NCI-H748 treated with DMSO at 0.1 percent for 48 hours (cell line): ENCODE measurements at regions not wholly inside any gene's neighbourhood (a gene's known extent, or its start where the extent isn't known, plus 50 kb on each side); places are given as distances from the start of the nearest gene placed in this dataset.

Source experiments
- DNase-seq: peaks from one replicate; lab custom pipeline; 2025; lab: John Stamatoyannopoulos, UW

- DNase-seq, result peak; percentile 9
These were observed 325.6 kb downstream of the UBE3D start for GRCh38 chr6:82740072-82740471.

DNA sequence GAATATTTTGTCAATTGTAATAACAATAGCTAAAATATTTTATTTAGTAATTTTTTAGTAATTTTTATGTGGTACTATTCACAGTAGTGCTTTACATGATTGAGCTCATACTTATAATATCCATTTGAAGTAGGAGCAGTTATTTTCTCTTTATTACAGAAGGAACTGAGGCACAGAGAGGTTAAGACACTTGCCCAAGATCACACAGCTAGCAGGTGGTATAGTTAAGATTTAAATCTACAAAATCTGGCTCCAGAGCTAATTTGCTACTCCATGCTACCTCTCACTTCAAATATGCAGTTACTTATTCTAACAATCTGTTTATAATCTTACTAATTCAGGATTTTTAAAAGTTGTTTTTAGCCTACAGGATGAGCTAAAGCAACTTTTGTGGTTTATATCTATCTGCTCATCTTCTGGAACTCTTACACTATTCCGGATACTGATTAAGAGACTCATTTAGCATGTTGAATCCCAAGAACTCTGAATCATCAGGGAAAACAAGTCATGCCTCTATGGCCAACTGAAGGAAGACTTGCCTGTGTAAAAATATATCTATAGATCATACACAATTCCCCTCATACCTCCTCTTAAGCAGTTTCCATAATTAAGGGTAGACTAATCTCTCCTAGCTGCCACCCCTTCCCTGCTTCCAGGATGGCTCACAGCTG is 324.2 kb downstream of the UBE3D start:
- no peak for DNase-seq

GRCh38 chr6:82741996-82742385 is 323.6 kb downstream of the UBE3D start:
- peak; percentile 86 for DNase-seq

GRCh38 chr6:82744286-82745015 is 321.2 kb downstream of the UBE3D start:
- DNase-seq, result no peak

GRCh38 chr6:82750556-82750955 is 315.1 kb downstream of the UBE3D start:
- no peak for DNase-seq

- no peak for DNase-seq
These were observed 313.9 kb downstream of the UBE3D start for GRCh38 chr6:82751718-82752117.

DNA sequence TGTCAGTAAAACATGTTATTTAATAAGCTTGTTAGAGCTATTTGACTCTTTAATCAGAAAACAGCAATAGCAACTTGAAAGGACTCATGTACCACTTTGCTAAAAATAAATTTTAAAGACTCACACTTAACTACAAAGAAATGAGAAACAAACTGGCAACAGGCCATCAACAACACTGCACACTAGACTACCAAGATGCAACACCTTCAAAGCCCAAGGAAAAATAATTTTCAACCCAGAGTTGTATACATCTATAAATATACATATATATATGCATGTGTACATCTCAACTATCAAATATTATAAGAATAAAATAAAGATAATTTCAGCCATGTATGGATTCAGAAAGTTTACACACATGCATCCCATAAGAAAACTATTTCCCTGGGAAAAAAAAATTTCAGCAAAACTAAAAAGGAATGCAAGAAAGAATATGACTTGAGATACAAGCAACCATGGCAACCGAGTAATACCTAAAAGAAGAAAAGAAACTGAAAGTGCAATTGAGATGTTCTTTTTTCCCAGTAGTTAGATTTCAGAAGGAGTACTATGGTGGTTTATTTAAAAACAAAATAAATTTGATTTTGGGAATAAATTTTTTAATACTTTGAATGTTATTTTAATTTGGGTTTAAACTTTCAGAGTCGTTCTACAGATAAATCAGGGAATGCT is 303.8 kb downstream of the UBE3D start:
- DNase-seq, result no peak

DNA sequence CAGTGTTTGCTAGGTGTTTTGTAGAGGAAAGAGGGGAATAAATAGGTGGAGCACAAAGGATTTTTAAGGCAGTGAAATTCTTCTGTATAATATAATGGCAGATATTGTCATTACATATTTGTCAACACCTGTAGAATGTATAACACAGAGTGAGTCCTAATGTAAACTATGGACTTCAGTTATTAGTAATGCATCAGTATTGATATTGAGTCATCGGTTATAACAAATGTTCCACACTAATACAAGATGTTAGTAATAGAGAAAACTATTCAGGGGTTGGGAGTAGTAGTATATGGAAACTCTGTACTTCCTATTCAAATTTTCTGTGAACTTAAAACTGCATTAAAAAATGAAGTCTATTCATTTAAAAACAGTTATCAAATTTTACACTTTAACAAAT is 299.2 kb downstream of the UBE3D start:
- DNase-seq, result no peak

- DNase-seq, result no peak
These were observed 298.6 kb downstream of the UBE3D start for GRCh38 chr6:82767037-82767436.

- DNase-seq, result no peak
These were observed 298.2 kb downstream of the UBE3D start for GRCh38 chr6:82767447-82767846.

DNA sequence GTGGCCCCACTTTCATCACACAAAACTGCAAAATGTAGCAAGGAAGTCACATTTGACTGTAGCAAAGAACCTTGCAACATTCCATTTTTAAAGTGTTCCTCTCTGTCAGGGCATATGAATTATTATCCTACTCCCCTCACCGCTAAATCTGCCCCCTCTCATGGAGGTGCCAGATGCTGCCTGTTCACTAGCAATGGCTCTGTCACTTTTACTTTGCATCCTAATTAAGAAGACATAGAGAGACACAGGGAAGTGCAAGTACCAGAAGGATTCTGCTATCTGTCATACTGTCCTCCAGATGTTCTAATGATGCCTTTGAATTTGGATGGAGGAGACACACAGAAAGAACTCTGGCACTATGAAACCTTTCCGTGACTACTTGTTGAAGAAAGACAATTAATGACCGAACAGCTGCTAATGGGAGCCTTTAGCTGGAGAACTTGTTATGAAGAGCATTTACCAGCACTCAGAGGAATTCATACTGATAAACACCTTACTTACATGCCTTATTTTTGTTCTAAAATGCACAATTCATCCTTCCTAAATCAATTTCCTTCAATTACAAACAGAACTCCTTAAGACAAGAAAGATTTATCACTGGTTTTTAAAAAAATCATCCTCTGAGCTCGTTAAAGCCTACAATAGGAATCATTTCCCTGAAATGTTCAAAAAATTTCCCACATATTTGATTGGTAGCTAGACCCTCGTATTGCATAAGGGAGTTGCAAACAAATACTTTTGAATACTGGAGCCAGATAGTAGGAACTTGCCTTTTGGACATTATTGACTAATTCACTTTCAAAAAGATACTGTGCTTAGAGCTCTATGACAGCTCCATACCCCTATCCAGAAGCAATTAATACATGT is 292.6 kb downstream of the UBE3D start:
- DNase-seq, result no peak

GRCh38 chr6:82775361-82775760 is 290.3 kb downstream of the UBE3D start:
- DNase-seq, result no peak

GRCh38 chr6:82775981-82776380 is 289.7 kb downstream of the UBE3D start:
- no peak for DNase-seq

GRCh38 chr6:82779041-82779440 is 286.6 kb downstream of the UBE3D start:
- DNase-seq, result no peak

DNA sequence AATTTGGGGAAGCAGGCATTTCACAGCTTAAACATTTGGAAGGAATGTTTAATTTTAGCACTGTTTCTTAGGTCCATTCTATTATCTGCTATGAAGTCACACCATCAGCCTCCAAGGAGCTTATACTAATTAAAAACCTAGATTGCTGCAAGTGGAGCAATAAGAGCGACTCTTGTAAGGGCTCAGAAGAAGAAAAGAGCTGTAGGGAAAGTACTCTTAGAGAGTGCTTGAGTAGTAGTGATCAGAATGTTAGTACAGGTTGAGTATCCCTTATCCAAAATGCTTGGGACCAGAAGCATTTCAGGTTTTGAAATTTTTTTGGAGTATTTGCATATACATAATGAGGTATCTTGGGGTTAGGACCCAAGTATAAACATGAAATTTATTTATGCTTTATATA is 285.3 kb downstream of the UBE3D start:
- no peak for DNase-seq

GRCh38 chr6:82781620-82782204 is 283.9 kb downstream of the UBE3D start:
- DNase-seq, result no peak

GRCh38 chr6:82783587-82784236 is 281.9 kb downstream of the UBE3D start:
- peak; percentile 40 for DNase-seq

DNA sequence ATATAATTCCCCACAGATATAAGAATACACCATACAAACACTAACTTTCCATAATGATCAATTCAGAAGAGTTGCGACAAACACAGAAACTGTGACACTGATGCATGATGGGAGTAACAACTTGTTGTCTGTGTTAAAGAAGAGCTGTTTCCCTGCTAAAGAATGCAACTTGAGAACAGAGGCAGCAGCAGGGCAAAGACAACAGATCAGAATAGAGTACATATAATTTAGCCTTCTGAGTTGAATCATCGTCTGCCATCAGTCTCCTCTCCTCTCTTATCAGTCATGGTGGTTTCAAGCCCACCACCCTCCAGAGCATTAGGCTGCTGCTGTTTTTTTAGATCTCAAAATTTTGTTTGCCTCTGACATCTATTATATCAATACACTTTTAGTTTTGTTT is 280.4 kb downstream of the UBE3D start:
- no peak for DNase-seq

- DNase-seq, result no peak
These were observed 279.4 kb downstream of the UBE3D start for GRCh38 chr6:82786248-82786647.

DNA sequence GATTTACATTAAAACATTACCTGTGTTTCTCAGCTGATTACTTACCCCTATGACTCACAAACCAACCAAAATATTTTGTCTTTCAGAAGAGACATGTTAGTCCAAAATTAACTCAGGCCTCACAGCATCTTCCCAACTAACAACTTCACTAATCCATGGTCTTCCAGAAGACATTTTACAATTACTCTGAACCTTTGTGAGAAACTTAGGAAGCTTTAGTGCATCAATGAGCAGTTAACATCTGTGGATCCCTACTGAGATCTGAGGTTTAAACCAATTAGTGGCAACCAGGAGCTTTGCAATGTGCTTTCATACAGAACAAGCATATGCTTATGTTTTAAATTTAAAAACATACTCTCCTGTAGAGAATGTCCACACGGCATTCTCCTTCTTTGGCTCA is 269.7 kb downstream of the UBE3D start:
- DNase-seq, result no peak

DNA sequence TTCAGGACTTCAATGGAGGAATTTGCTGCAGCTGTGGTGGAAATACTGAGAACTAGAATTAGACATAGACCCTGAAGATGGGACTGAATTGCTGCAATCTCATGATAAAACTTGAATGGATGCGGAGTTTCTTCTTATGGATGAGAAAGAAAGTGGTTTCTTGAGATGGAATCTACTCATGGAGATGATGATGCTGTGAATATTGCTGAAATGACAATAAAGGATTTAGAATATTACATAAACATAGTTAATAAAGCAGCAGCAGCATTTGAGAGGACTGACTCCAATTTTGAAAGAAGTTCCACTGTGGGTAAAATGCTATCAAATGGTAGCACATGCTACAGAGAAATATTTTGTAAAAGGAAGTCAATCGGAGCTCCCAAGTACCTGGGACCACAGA is 264.6 kb downstream of the UBE3D start:
- DNase-seq, result no peak
